HEK293T (cell line): ENCODE measurements at regions not wholly inside any gene's neighbourhood (a gene's known extent, or its start where the extent isn't known, plus 50 kb on each side); places are given as distances from the start of the nearest gene placed in this dataset.

Source experiments
- ELF4 ChIP-seq: fragments of 450-650 bp; IDR thresholded peaks from 2 replicates; pipeline ENCODE4 v1.6.1; 2017; ENCODE audit warnings: antibody characterized with exemption
- FOXA1 ChIP-seq: fragments of 450-650 bp; IDR thresholded peaks from 2 replicates; pipeline ENCODE4 v1.6.1; 2016; ENCODE audit warnings: mild to moderate bottlenecking
- FOXM1 ChIP-seq: fragments of 450-650 bp; IDR thresholded peaks from 2 replicates; pipeline ENCODE4 v1.6.1; 2017; ENCODE audit warnings: mild to moderate bottlenecking, borderline replicate concordance
- LEF1 ChIP-seq: fragments of 450-650 bp; IDR thresholded peaks from 2 replicates; pipeline ENCODE4 v1.6.1; 2017; ENCODE audit warnings: mild to moderate bottlenecking, borderline replicate concordance
- NFRKB ChIP-seq: fragments of 450-650 bp; IDR thresholded peaks from 2 replicates; pipeline ENCODE4 v1.6.1; 2016; ENCODE audit warnings: mild to moderate bottlenecking, moderate library complexity
- SP1 ChIP-seq: fragments of 450-650 bp; IDR thresholded peaks from 2 replicates; pipeline ENCODE4 v1.6.1; 2017
- SUZ12 ChIP-seq: fragments of 450-650 bp; IDR thresholded peaks from 2 replicates; pipeline ENCODE4 v1.6.1; 2016; ENCODE audit warnings: mild to moderate bottlenecking
- ZNF384 ChIP-seq: fragments of 450-650 bp; IDR thresholded peaks from 2 replicates; pipeline ENCODE4 v1.6.1; 2016

DNA sequence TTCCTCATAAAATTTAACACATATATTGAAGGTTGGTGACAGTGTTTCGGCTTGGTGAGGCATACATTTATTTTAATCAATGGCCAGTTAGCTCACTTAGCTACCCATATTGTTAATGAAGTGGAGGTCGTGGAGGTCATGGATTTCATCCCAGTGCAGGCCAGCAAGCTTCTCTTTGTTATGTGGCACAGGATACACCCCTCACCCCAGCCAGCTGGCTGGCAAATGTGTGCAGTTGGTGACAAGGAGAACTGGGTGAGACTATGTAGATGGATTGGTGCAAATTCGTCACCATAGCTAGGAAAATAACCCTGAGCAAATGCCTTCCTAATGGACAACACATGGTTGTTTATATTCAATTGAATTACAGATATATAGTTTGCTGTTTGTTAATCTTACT is 50.5 kb upstream of the FOXP2 start:
- TF ChIP-seq NFRKB (no peak), ZNF384 (no peak), FOXA1 (no peak), SP1 (no peak), FOXM1 (no peak), ELF4 (no peak), LEF1 (no peak), SUZ12 (no peak)
